NCI-H526 treated with DMSO at 0.1 percent for 48 hours (cell line): ENCODE measurements at regions not wholly inside any gene's neighbourhood (a gene's known extent, or its start where the extent isn't known, plus 50 kb on each side); places are given as distances from the start of the nearest gene placed in this dataset.
"Not testable (repeated sequence)": the region's sequence is repeated elsewhere in the genome, so short reads cannot be mapped to it uniquely, and the experiment has no call there.

Source experiments
- DNase-seq: peaks from one replicate; lab custom pipeline; 2025; lab: John Stamatoyannopoulos, UW

DNA sequence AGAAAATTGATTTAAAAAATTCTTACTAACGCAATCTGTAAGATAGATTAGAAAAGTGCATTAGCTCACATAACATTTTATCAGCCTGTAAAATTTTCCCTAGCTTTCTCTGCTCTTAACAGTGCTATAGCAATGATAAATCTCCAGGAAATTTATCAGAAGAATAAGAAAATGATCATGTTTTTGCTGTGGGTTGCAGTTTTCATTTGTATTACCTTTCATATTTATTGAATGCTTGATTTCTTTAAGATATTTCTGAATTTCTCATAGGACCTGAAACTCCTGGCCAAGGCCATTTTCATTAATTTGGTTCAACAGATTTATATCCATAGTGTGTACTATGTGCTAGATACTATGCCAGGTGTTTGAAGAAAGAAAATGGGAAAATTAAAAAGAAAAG lies 130.3 kb upstream of the STARD13 start:
- DNase-seq = no peak

DNA sequence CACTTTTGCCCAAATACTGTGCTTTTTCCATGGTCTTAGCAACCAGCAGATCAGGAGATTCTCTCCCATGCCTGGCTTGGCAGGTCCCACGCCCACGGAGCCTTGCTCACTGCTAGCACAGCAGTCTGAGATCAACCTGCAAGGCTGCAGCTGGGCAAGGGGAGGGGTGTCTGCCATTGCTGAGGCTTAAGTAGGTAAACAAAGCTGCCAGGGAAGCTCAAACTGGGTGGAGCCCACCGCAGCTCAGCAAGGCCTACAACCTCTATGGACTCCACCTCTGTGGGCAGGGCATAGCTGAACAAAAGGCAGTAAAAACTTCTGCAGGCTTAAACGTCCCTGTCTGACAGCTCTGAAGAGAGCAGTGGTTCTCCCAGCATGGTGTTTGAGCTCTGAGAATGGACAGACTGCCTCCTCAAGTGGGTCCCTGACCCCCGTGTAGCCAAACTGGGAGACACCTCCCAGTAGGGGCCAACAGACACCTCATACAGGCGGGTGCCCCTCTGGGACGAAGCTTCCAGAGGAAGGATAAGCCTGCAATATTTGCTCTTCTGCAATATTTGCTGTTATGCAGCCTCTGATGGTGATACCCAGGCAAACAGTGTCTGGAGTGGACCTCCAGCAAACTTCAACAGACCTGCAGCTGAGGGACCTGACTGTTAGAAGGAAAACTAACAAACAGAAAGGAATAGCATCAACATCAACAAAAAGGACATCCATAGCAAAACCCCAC lies 132.8 kb upstream of the STARD13 start:
- DNase-seq = not testable (repeated sequence)

- DNase-seq = not testable (repeated sequence)
Observed at GRCh38 chr13:33420117-33420516, 134.6 kb upstream of the STARD13 start.

DNA sequence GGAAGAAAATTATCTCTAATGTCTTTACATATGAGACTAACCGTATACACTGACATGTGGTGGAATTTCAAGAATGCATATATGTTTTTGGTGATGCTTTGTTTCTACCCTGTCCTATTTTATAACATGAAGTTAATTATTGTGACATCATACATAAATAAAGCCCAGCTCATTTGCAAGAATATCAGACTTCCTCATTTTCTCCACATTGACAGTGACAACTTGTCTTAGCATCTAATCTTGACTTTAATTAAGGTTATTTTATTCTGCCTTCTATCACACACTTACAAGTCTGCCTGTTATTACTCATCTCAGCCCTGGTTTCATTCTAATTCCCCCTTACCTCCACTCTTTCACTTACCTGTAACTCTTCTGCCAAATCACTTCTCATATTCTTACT lies 140.6 kb upstream of the STARD13 start:
- no peak for DNase-seq

DNA sequence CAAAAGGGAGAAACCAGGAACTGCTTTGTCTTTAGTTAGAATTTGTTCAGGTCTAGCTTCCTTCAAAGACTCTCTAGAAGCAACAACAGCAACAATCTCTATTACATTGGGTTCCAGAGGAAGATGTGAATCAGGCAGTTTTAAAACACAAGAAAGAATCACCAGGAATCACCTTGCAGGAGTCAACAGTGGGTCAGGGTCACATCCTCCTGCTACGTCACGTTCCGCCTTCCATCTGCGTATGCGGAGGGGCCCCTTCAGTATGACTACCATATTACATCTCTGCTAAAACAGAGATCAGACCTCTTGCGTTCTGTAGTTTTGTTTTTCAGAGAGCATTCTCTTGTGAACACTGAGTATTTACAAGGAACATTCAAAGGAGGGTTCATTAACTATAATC lies 147.8 kb upstream of the STARD13 start:
- no peak for DNase-seq

- no peak for DNase-seq
Observed at GRCh38 chr13:33434676-33435075, 149.1 kb upstream of the STARD13 start.

GRCh38 chr13:33435207-33435606 lies 149.7 kb upstream of the STARD13 start:
- DNase-seq = no peak

DNA sequence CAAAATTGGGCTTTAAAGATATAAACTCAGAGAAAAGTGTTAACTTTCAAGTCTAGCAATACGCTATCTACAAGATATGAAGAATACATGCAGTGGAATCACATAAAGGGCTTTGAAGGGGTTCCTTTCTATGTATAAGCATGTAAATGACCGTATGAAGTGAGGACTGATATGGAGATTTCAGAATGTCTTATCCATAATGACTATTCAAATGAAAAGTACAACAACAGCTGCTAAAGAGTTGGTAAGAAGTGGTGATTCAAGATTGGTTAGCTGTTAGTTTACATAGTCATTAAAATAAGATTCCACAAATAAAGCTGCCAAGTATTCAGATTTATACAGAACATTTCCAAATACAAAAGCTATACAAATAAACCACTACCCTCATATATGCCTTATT lies 153.4 kb upstream of the STARD13 start:
- DNase-seq = no peak

GRCh38 chr13:33441015-33441414 lies 155.5 kb upstream of the STARD13 start:
- peak; percentile 13 for DNase-seq

DNA sequence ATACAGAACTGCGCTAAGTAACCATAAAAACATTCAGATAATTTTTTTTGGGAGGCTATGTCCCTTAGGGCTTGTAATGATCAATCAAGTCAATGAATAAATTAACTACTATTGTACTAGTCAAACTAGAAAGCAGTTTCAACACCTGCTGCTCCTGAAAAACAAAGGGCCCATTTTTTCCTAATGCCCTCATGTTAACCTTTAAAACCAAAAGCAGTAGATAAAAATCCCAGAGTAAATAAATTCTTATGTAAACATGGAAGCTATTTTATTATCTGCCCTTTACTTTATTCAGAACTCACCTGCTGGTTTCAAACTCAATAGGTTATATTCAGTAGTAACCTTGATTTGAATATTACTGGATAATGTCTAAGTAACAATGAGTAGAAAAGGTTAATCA lies 159.5 kb upstream of the STARD13 start:
- DNase-seq = peak; percentile 99

DNA sequence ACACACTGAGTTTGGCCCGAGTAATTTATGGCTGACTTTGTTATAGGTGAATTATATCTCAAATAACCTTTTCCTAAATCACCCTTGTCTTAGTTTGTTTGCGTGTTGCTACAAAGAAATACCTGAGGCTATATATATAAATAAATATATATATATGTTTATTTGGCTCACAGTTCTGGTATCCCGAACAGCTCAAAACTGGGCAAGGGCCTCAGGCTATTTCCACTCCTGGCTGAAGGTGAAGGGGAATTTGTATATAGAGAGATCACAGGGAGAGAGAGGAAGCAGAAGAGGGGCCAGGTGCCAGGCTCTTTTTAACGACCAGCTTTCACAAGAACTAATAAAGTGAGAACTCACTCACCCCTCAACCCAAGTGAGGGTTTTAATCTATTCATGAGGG lies 159.9 kb upstream of the STARD13 start:
- DNase-seq = peak; percentile 90

- no peak for DNase-seq
Observed at GRCh38 chr13:33446821-33447725, 161.5 kb upstream of the STARD13 start.

DNA sequence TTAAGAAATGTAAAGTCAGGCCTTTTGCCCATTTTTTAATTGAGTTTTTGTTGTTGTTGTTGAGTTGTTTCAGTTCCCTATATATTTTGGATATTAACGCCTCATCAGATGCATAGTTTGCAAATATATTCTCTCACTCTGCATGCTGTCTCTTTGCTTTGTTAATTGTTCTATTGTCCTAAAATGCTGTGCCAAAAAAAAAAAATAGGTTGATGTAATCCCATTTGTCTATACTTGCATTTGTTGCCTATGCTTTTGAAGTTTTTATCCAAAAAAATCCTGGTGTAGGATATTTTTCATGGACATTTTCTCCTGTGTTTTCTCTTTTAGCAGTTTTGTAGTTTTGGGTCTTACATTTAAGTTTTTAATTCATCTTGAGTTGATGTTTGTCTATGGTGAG lies 163.3 kb upstream of the STARD13 start:
- no peak for DNase-seq

DNA sequence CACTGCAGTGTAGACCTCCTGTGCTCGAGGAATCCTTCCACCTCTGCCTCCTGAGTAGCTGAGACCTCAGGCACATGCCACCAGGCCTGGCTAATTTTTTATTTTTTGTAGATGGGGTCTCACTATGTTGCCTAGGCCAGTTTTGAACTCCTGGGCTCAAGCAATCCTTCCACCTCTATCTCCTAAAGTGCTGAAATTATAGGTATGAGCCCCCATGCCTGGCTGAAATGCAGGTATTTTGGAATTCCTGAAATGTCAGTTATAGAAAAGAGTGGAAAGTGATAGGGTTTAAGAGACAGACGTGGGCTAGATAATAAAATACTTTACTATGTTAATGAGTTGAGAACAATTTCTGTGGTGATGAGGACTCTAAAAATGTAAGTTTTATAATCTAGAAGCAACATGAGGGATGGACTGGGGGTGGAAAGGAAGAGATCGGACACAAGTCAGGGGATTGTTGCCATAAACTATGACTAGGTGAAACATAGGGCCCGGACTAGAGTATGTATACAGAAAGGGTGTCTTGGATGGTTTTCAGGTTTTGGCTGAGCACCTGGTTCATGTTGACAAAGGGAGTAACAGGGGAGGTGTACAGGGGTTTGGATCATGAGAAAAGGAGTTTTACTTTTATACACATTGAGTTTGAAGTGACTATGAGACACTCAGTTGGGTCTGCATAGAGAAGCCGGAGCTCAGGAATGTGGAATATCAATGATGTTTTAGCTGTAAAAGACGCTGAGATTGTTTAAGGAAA lies 165.6 kb upstream of the STARD13 start:
- DNase-seq = no peak

DNA sequence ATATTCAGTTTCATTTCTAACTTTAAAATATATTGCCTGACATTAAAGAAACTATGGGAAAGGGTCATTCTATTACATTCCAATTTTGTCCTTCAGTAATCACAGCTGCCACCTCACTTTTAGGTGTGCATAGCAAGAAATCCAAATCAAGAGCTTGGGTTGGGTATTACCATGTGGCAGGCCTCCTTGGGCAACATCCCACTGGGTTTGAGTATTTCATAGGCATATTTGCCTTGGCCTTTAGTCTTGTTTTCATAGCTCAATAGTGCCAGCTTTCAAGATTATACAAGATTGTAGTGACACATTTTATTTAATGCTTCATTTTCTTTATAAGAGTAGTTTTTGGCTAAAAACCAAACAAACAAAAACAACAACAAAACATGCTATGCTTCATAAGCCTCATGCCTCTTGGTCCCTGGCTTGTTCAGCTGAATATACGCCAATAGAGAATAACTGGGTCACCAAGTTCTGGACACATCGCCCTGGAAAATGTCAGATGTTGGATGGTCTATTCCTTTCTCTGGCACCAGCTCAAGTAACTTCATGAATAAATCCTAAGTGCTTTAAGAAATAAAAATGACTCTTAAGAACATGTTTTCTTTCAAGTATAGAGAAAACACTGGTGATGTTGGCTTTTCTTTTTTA lies 167.4 kb upstream of the STARD13 start:
- no peak for DNase-seq

GRCh38 chr13:33453936-33454335 lies 168.4 kb upstream of the STARD13 start:
- no peak for DNase-seq

- no peak for DNase-seq
Observed at GRCh38 chr13:33454844-33455705, 169.5 kb upstream of the STARD13 start.

- no peak for DNase-seq
Observed at GRCh38 chr13:33459702-33460101, 174.1 kb upstream of the STARD13 start.

DNA sequence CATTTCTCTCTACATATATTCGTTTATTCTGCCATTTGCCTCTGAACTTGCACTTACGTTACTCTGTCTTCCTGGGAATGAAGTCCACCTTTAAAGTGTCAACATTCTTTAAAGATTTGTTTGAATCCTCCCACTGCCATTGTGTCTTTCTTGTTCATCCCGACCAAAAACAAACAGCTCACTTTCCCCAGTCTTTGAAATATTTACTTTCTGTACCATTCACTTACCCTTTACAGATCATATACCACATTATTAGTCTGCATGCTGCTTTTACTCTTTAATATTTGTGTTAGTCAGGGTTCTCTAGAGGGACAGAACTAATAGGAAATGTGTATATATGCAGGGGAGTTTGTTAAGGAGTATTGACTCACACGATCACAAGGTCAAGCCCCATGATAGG lies 176.6 kb upstream of the STARD13 start:
- no peak for DNase-seq

DNA sequence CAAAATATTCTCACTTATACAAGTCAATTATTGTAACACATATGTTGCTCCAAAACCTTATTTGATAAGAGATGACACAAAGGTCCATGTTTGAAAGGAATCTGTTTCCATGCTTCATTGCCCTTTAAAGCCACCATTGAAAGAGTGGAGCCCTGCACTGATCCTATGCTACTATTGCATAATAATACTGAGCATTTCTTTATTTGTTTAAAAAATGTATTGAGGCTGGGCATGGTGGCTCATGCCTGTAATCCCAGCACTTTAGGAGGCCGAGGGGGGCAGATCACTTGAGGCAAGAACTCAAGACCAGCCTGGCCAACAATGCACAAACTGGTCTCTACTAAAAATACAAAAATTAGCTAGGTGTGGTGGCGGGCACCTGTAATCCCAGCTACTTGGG lies 178.8 kb upstream of the STARD13 start:
- no peak for DNase-seq

DNA sequence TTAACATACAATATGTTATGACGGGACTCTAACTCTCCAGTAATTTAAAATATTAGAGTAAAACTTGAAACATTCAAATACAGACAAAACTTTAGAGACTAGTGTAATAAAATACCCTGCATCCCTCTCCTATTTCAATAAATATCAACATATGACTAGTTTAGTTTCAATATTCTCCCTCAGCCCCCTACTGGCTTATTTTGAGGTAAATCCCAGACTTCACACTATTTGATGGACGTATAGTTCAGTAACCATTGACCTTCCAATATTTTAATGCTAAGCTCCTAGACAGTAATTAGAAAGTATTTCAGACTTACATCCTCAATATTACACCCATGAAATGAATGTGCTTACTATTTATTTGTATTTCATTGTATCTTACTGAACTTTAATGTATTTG lies 180.7 kb upstream of the STARD13 start:
- no peak for DNase-seq
